Parathyroid adenoma (tissue), 2 donors: ENCODE measurements at regions not wholly inside any gene's neighbourhood (a gene's known extent, or its start where the extent isn't known, plus 50 kb on each side); places are given as distances from the start of the nearest gene placed in this dataset.

Experiments used
- H2AFZ ChIP-seq: fragments of 300-600 bp; sonication (generic); one replicate; pipeline ENCODE4 v1.7.0; 2017; ENCODE audit warnings: antibody characterized with exemption, mild to moderate bottlenecking
- H3K27ac ChIP-seq: fragments of 300-600 bp; sonication (generic); one replicate; pipeline ENCODE4 v1.7.0; 2017
- H3K27me3 ChIP-seq: fragments of 300-600 bp; sonication (generic); one replicate; pipeline ENCODE4 v1.7.0; 2017; ENCODE audit warnings: low read length; ENCODE audit not compliant: control insufficient read depth, insufficient read depth
- H3K36me3 ChIP-seq: fragments of 300-600 bp; sonication (generic); one replicate; pipeline ENCODE4 v1.7.0; 2017; ENCODE audit warnings: low read length; ENCODE audit not compliant: control insufficient read depth, insufficient read depth
- H3K4me1 ChIP-seq: fragments of 300-600 bp; sonication (generic); one replicate; pipeline ENCODE4 v1.7.0; 2017; ENCODE audit warnings: control low read depth
- H3K4me2 ChIP-seq: fragments of 300-600 bp; sonication (generic); one replicate; pipeline ENCODE4 v1.7.0; 2017; ENCODE audit warnings: low read length
- H3K4me3 ChIP-seq: fragments of 300-600 bp; sonication (generic); one replicate; pipeline ENCODE4 v1.7.0; 2017; ENCODE audit warnings: low read depth, low read length
- H3K79me2 ChIP-seq: fragments of 300-600 bp; sonication (generic); one replicate; pipeline ENCODE4 v1.7.0; 2017; ENCODE audit warnings: control low read depth
- H3K9ac ChIP-seq: fragments of 300-600 bp; sonication (generic); one replicate; pipeline ENCODE4 v1.7.0; 2017; ENCODE audit warnings: mild to moderate bottlenecking
- H3K9me3 ChIP-seq: fragments of 300-600 bp; sonication (generic); one replicate; pipeline ENCODE4 v1.7.0; 2017; ENCODE audit warnings: low read length; ENCODE audit not compliant: control insufficient read depth
- TF ChIP-seq, protein P1 (sequence below): fragments of 300-600 bp; sonication (generic); IDR thresholded peaks from one replicate; pipeline ENCODE4 v1.7.0; 2017; ENCODE audit warnings: antibody characterized with exemption, mild to moderate bottlenecking
- donor health status: primary hyperparathyroidism.

DNA sequence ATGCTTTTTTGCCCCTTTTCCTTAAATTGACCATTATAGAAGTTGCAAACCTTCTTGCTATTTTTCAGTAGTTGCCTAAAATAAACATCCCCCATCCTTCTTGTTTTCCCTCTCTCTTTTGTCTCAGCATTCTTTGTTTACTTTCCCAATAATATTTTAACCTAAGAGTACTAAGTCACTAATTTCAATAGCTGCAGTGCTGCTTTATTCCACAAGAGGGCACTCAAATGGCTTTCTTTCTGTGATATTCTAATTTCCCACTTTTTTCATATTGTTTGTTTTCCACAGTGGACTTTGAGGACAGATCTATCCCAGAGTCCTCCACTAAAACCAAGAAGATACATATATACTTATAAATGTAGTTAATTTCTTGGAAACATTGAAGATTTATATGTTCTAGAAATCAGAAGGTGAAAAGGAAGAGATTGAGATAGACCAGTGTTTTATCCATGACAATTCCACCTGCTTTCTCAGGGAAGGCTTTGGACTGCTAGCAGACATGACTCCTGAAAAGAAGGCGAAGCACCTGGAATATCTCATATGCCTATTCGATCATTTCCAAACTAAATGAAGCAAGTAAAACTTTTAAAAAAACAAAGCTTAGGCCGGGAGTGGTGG, 104.8 kb upstream of the GRIK1 start:
- TF ChIP-seq, protein P1, sequence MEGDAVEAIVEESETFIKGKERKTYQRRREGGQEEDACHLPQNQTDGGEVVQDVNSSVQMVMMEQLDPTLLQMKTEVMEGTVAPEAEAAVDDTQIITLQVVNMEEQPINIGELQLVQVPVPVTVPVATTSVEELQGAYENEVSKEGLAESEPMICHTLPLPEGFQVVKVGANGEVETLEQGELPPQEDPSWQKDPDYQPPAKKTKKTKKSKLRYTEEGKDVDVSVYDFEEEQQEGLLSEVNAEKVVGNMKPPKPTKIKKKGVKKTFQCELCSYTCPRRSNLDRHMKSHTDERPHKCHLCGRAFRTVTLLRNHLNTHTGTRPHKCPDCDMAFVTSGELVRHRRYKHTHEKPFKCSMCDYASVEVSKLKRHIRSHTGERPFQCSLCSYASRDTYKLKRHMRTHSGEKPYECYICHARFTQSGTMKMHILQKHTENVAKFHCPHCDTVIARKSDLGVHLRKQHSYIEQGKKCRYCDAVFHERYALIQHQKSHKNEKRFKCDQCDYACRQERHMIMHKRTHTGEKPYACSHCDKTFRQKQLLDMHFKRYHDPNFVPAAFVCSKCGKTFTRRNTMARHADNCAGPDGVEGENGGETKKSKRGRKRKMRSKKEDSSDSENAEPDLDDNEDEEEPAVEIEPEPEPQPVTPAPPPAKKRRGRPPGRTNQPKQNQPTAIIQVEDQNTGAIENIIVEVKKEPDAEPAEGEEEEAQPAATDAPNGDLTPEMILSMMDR: peak; percentile 45
- Histone ChIP-seq H3K4me3 (no peak overlapping the region), H3K36me3 (no peaks in the 10 kb centered on the region), H3K9me3 (no peaks in the 10 kb centered on the region), H3K27me3 (no peaks in the 10 kb centered on the region), H3K4me1 (no peaks in the 10 kb centered on the region), H3K9ac (no peak overlapping the region), H3K79me2 (no peaks in the 10 kb centered on the region), H2AFZ (no peak overlapping the region), H3K27ac (no peak overlapping the region), H3K4me2 (no peak overlapping the region)

DNA sequence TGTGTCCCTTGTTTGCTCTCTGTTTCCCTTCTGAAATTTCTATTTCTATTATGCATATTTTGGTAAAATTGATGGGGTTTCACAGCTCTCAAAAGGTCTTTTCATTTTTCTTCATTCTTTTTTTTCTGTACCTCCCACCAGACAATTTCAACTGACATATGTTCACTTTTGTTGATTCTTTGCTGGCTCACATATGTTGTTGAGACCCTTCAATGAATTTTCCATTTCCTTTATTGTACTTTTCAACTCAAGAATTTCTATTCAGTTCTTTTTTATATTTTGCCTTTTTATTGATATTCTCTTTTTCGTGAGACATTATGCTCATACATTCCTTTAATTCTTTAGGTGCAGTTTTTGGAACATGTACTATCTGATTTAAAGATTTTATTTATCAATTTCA, 102.6 kb upstream of the GRIK1 start:
- TF ChIP-seq, protein P1: no peak
- no peaks in the 10 kb centered on the region for H3K4me1 ChIP-seq
- no peak overlapping the region for H3K9ac ChIP-seq
- no peaks in the 10 kb centered on the region for H3K27me3 ChIP-seq
- H3K4me3 ChIP-seq: no peak overlapping the region
- no peak overlapping the region for H3K27ac ChIP-seq
- H3K79me2 ChIP-seq: no peaks in the 10 kb centered on the region
- H3K36me3 ChIP-seq: no peaks in the 10 kb centered on the region
- H2AFZ ChIP-seq: no peak overlapping the region
- H3K9me3 ChIP-seq: no peaks in the 10 kb centered on the region
- H3K4me2 ChIP-seq: no peak overlapping the region

DNA sequence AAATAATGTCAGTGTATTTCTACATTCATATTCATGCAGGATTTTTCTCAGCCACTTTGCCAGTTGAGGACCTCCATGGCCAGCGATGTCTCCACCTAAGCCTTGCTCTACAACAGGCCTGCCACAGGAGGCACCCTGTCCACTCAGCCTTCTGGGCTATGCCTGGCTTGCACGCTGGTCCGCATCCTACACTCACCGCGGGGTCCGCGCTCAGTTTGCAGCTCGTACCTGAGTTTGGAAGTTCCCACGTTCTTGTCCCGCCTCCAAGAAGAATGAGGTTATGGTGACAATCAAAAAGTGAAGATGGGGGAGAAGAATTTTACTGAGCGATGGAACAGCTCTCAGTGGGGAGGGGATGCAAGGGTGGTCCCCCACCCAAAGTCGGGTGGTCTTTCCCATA, 93.6 kb upstream of the GRIK1 start:
- Histone ChIP-seq H3K79me2 (no peaks in the 10 kb centered on the region), H3K27me3 (no peaks in the 10 kb centered on the region), H2AFZ (no peak overlapping the region), H3K36me3 (no peaks in the 10 kb centered on the region), H3K9me3 (no peaks in the 10 kb centered on the region), H3K4me3 (no peak overlapping the region), H3K4me1 (no peaks in the 10 kb centered on the region), H3K9ac (no peak overlapping the region), H3K4me2 (no peak overlapping the region), H3K27ac (no peak overlapping the region)
- TF ChIP-seq, protein P1: no peak

DNA sequence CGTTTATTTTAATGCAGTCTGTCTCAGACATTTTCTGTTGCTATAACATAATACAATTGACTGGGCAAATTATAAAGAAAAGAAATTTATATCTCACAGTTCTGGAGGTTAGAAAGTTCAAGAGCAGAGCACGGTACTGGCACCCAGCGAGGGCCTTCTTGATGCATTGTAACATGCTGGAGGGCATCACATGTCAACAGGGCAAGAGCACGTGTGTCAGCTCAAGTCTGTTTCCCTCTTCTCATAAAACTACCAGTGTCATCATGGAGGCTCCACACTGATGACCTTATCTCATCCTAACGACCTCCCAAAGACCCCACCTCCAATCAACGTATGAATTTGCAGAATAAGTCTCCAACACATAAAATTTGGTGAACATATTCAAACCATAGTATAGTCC, 90.6 kb upstream of the GRIK1 start:
- TF ChIP-seq, protein P1: no peak
- no peaks in the 10 kb centered on the region for H3K4me1 ChIP-seq
- no peaks in the 10 kb centered on the region for H3K79me2 ChIP-seq
- H3K36me3 ChIP-seq: no peaks in the 10 kb centered on the region
- no peak overlapping the region for H2AFZ ChIP-seq
- no peaks in the 10 kb centered on the region for H3K9me3 ChIP-seq
- no peaks in the 10 kb centered on the region for H3K27me3 ChIP-seq
- no peak overlapping the region for H3K4me2 ChIP-seq
- H3K4me3 ChIP-seq: no peak overlapping the region
- H3K9ac ChIP-seq: no peak overlapping the region
- no peak overlapping the region for H3K27ac ChIP-seq

DNA sequence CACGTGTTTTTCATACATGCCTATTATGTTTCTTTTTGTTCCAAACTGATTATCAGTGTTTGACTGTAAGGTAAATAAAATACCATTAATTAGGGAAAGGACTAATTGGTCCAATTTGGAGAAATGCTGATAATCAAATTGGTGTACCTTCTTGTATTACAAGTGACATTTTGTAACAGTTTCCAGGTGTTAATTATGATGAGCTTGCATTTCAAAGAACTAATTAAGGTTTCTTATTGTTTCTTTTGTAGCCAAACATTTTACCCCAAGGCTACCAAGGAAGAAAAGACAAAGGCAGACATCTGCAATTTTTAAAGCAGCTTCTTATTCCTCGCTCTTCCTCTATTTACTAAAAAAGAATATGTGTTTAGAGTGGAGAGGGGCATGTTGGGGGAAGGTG, 88.7 kb upstream of the GRIK1 start:
- H3K27ac ChIP-seq: no peak overlapping the region
- H3K9me3 ChIP-seq: no peaks in the 10 kb centered on the region
- H2AFZ ChIP-seq: no peak overlapping the region
- no peaks in the 10 kb centered on the region for H3K79me2 ChIP-seq
- no peaks in the 10 kb centered on the region for H3K27me3 ChIP-seq
- no peak overlapping the region for H3K9ac ChIP-seq
- no peaks in the 10 kb centered on the region for H3K36me3 ChIP-seq
- H3K4me2 ChIP-seq: no peak overlapping the region
- H3K4me1 ChIP-seq: no peaks in the 10 kb centered on the region
- no peak overlapping the region for H3K4me3 ChIP-seq
- TF ChIP-seq, protein P1: no peak
